ENCODE measurements at regions not wholly inside any gene's neighbourhood (a gene's known extent, or its start where the extent isn't known, plus 50 kb on each side); places are given as distances from the start of the nearest gene placed in this dataset.

DNA sequence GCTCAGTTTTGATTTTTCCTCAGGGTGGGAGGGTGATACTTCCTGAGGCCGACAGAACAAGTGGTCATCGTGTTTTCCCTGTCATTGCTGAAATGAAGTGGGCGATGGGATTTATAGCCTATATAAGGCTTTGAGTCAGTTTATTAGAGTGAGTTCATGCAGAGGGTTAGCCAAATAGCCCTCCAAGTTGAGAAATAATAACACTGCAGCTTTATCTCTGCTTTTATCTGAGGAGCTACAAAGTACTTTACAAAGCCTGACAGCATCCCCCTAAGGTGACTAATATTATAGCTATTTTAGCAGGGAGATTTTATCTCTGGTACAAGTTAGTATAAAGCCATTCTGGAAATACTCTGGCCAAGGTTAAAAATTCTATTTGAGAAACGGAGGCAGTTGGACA lies 389.6 kb downstream of the MFSD1 start:
- H3K27me3 Mint-ChIP-seq, result no peaks in the 10 kb centered on the region
- DNase-seq (ENCODE audit: low spot score in 2 of 2), result no peak

DNA sequence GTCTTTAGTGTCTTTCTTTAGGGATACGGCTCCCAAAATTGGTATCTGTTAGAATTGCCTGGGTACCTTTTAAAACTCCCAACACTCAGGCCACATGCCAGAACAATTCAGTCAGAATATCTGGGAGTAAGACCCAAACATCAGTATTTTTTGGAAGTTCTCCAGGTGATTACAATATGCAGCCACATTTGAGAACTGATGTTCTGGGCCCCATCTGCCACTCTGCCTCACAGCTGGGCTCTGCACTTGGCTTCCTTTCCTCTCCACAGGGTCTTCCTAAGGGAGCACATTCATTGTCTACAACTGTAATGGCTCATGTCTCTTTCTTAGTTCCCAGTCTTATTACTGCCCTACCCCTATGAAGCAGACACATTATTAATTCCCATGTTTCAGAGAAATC lies 394.5 kb downstream of the MFSD1 start:
- Mint-ChIP-seq H3K4me1 (no peaks in the 10 kb centered on the region), H3K27me3 (no peaks in the 10 kb centered on the region), H3K36me3 (ENCODE audit: insufficient read depth) (no peaks in the 10 kb centered on the region), H3K27ac (ENCODE audit: low read depth) (no peak overlapping the region), H3K9me3 (peaks cover 17% of the 10 kb centered on the region), H3K4me3 (no peak overlapping the region)
- DNase-seq (ENCODE audit: low spot score in 2 of 2) (no peak), ATAC-seq (replicated peaks; ENCODE audit: extremely low read depth, poor library complexity, severe bottlenecking) (no peak)

More for the DNA sequence above, 389.6 kb downstream of the MFSD1 start:
- Mint-ChIP-seq H3K27ac (ENCODE audit: low read depth) (no peak overlapping the region), H3K36me3 (ENCODE audit: insufficient read depth) (no peaks in the 10 kb centered on the region), H3K4me3 (no peak overlapping the region), H3K4me1 (no peaks in the 10 kb centered on the region), H3K9me3 (peaks cover 7% of the 10 kb centered on the region)
- ATAC-seq (replicated peaks; ENCODE audit: extremely low read depth, poor library complexity, severe bottlenecking), result no peak

DNA sequence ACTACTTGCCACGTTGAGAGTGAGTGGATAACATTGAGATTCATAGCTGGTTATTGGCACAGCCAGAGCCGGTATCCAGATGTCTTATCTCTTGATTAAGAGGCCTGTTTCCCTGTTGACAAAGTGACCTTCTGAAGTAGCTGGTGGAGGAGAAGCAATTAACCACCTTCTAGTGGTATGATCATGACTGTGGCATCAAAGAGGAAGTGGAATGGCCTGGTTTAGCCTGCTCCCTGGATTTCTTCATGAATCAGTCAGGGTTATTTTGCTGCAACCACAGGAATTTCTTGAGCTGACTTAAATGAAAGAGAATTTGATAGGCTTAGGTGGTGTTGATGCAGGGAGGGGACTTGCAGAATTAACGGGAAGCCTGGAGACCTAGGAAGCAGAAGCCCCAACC lies 398.3 kb downstream of the MFSD1 start:
- ATAC-seq (replicated peaks; ENCODE audit: extremely low read depth, poor library complexity, severe bottlenecking), result no peak
- peaks cover 20% of the 10 kb centered on the region for H3K9me3 Mint-ChIP-seq

DNA sequence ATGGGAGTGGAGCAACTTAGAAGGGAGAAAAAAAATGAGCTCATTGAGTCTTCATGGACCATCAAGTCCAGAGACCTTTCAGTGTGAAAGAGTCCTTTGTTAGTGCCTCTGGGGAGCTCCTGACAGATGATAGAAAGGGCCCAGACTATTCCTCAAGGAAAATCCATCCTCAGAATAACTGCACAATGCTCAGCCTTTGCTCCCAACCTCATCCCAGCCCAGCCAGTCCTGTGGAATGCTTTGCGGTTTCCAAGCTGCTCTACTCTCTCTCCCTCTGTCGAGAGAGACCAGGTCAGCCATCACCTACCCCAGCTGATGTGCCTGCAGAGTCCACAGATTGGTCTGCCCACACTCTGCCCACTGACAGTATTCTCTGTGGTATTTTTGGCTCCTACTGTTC lies 406.2 kb downstream of the MFSD1 start:
- Mint-ChIP-seq H3K36me3 (ENCODE audit: insufficient read depth) (no peaks in the 10 kb centered on the region), H3K4me1 (no peaks in the 10 kb centered on the region), H3K9me3 (peaks cover 12% of the 10 kb centered on the region), H3K27me3 (no peaks in the 10 kb centered on the region), H3K4me3 (no peak overlapping the region), H3K27ac (ENCODE audit: low read depth) (no peak overlapping the region)
- DNase-seq (ENCODE audit: low spot score in 2 of 2), result no peak
- no peak for ATAC-seq (replicated peaks; ENCODE audit: extremely low read depth, poor library complexity, severe bottlenecking)

More for the DNA sequence above, 398.3 kb downstream of the MFSD1 start:
- Mint-ChIP-seq H3K4me3 (no peak overlapping the region), H3K27ac (ENCODE audit: low read depth) (no peak overlapping the region), H3K36me3 (ENCODE audit: insufficient read depth) (no peaks in the 10 kb centered on the region), H3K27me3 (no peaks in the 10 kb centered on the region), H3K4me1 (no peaks in the 10 kb centered on the region)
- DNase-seq (ENCODE audit: low spot score in 2 of 2), result no peak

DNA sequence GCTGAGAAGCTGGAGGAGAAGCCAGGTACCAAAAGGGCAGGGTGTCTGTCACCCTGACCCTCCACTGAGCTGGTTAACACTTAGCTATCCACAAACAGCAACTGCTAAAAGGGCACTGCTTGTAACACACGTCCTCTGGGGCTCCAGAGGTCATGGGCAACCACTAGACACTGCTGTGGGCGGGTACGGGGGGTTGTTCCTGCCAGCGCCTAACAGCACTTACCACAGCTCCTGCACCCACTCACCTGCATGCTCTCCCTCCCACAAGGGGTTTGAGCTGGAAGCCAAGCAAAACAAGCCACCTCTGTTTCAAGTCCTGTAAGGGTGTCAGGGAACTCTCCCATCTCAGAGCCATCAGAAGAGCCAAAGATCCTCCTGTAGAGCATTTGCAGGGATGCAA lies 407.6 kb downstream of the MFSD1 start:
- Mint-ChIP-seq H3K4me3 (no peak overlapping the region), H3K4me1 (no peaks in the 10 kb centered on the region), H3K27me3 (no peaks in the 10 kb centered on the region), H3K27ac (ENCODE audit: low read depth) (no peak overlapping the region), H3K9me3 (peaks cover 7% of the 10 kb centered on the region), H3K36me3 (ENCODE audit: insufficient read depth) (no peaks in the 10 kb centered on the region)
- DNase-seq (ENCODE audit: low spot score in 2 of 2), result no peak
- no peak for ATAC-seq (replicated peaks; ENCODE audit: extremely low read depth, poor library complexity, severe bottlenecking)

DNA sequence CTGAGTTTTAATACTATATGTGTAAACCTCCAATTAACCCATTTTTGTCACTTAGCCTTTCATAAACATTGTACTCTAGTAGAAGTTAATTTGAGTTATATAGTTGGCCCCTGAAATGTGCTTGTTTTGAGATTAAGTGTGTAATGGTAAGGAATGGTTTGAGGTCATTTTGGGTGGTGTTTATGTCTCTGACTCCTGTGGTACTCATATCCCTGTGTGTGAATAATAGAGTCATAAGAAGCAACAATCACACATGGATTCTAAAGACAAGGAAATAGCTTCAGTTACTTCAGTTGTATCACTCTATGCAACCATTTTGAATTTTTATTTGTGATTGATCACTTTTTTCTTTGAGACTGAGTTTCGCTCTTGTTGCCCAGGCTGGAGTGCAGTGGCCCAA lies 408.5 kb downstream of the MFSD1 start:
- Mint-ChIP-seq H3K9me3 (peaks cover 7% of the 10 kb centered on the region), H3K4me3 (no peak overlapping the region), H3K27me3 (no peaks in the 10 kb centered on the region), H3K36me3 (ENCODE audit: insufficient read depth) (no peaks in the 10 kb centered on the region), H3K4me1 (no peaks in the 10 kb centered on the region), H3K27ac (ENCODE audit: low read depth) (no peak overlapping the region)
- DNase-seq (ENCODE audit: low spot score in 2 of 2) (no peak), ATAC-seq (replicated peaks; ENCODE audit: extremely low read depth, poor library complexity, severe bottlenecking) (no peak)

DNA sequence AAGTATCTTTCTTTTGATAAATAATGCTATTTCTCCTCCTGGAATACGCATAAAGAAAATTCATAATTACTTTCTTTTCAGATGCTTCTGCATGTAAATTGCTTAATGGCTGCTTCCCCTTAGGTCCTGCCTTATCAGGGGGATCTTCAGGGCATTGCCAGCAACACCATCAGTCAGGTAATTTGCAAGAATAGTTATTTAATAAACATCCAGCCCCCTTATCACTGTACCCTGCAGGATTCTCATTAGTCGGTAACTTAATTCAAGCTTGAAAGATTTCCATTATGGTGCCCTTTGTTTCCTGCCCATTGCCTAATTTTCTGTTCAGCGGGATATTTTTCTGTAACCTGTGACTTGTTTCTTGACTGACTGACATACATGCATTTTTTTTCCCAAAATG lies 414.5 kb downstream of the MFSD1 start:
- no peak overlapping the region for H3K27ac Mint-ChIP-seq (ENCODE audit: low read depth)

DNA sequence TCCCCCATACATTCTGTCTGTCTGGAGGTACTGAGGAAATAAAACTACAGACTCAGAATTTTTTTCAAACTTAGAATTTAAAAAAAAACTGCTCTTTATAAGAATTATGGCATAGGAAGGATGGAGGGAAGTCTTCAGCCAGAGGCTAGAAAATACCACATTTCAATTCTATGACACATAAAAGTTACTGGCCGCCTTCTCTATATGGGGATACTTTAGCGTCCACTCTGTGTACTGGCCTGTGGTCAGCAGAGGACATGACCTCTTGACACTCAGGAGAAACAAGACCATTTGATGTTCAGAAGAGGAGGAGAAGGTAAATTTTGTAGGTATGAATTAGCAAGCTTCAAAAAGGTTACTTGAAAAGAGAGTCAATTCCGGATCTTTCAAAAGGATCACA lies 417.4 kb downstream of the MFSD1 start:
- Mint-ChIP-seq H3K4me3 (no peak overlapping the region), H3K27me3 (no peaks in the 10 kb centered on the region), H3K4me1 (no peaks in the 10 kb centered on the region), H3K36me3 (ENCODE audit: insufficient read depth) (no peaks in the 10 kb centered on the region), H3K27ac (ENCODE audit: low read depth) (no peak overlapping the region), H3K9me3 (no peaks in the 10 kb centered on the region)
- no peak for ATAC-seq (replicated peaks; ENCODE audit: extremely low read depth, poor library complexity, severe bottlenecking)
- no peak for DNase-seq (ENCODE audit: low spot score in 2 of 2)

More for the DNA sequence above, 414.5 kb downstream of the MFSD1 start:
- DNase-seq (ENCODE audit: low spot score in 2 of 2), result no peak
- Mint-ChIP-seq H3K9me3 (no peaks in the 10 kb centered on the region), H3K4me1 (no peaks in the 10 kb centered on the region), H3K36me3 (ENCODE audit: insufficient read depth) (no peaks in the 10 kb centered on the region), H3K4me3 (no peak overlapping the region), H3K27me3 (no peaks in the 10 kb centered on the region)
- ATAC-seq (replicated peaks; ENCODE audit: extremely low read depth, poor library complexity, severe bottlenecking), result no peak

DNA sequence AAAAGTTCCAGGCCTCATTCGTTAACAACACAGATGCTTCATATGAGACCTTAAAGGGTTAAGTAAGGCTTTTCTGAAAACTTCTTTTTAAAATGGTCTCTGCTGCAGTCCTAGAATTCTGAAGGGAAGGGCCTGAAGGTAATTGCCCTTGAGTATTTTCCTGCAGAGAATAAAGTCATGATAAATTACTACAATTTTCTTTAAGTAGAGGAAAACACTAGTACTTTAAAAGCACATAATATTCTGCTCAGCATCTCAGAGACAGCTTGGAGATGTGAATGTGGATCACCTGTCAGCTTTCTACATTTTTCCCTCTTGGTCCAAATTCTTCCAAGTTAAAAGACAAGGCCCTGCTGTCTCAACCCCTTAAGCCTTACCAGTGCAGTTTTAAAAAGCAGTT lies 419.5 kb downstream of the MFSD1 start:
- no peak for ATAC-seq (replicated peaks; ENCODE audit: extremely low read depth, poor library complexity, severe bottlenecking)
- no peaks in the 10 kb centered on the region for H3K27me3 Mint-ChIP-seq
- DNase-seq (ENCODE audit: low spot score in 2 of 2), result no peak
- H3K27ac Mint-ChIP-seq (ENCODE audit: low read depth), result no peak overlapping the region
- no peaks in the 10 kb centered on the region for H3K4me1 Mint-ChIP-seq
- no peaks in the 10 kb centered on the region for H3K36me3 Mint-ChIP-seq (ENCODE audit: insufficient read depth)
- H3K9me3 Mint-ChIP-seq, result peaks cover under 1% of the 10 kb centered on the region
- H3K4me3 Mint-ChIP-seq, result no peak overlapping the region

DNA sequence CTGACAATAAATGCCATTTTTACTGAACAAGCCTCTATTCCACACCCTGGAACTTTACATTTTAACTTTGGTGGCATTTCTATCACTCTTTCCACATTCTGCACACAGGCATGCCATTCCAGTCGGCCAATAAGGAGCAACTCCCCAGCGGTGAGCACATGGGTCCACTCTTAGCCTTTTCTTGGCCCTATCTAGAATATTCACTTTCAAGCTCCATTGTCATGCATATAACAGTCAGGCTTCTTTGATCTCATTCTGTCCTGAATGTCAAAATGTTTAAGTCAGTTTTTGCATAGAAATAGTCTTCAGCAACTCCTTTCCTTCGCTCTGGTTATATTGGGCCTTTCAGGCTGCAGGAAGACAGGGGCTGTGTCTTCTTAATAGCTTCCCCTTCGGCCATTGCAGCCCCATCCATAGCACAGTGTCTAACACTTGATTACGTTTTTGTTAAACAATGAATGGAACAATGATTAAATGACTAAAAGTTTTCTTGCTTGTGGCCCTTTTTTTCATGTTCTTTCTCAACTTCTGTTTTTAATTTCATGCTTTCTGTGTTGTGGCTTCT lies 427.3 kb downstream of the MFSD1 start:
- ATAC-seq (replicated peaks; ENCODE audit: extremely low read depth, poor library complexity, severe bottlenecking) (no peak), DNase-seq (ENCODE audit: low spot score in 2 of 2) (no peak)
- H3K27me3 Mint-ChIP-seq, result no peaks in the 10 kb centered on the region
- H3K36me3 Mint-ChIP-seq (ENCODE audit: insufficient read depth), result no peaks in the 10 kb centered on the region
- H3K27ac Mint-ChIP-seq (ENCODE audit: low read depth), result no peak overlapping the region
- H3K4me1 Mint-ChIP-seq, result no peaks in the 10 kb centered on the region
- peaks cover 21% of the 10 kb centered on the region for H3K9me3 Mint-ChIP-seq
- H3K4me3 Mint-ChIP-seq, result no peak overlapping the region

DNA sequence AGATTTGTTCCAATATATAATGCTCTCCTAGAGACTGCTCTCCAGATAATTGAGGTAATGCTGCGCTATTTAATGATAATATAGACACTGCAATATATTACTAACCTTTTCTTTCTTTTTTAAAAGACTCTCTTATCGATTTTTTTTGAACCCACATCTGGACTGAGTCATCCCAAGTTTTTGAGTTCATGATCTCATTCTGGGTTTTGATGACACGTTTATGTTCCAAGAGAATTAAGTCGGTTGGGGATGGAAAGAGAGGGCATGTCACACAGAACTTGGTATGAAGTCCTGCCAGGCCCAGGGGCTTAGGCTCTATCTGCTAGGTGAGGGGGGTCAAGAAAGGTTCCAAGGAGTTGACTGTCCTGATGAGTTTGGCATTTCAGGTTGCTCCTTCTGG lies 431.1 kb downstream of the MFSD1 start:
- H3K9me3 Mint-ChIP-seq, result peaks cover 11% of the 10 kb centered on the region
- no peak for ATAC-seq (replicated peaks; ENCODE audit: extremely low read depth, poor library complexity, severe bottlenecking)

DNA sequence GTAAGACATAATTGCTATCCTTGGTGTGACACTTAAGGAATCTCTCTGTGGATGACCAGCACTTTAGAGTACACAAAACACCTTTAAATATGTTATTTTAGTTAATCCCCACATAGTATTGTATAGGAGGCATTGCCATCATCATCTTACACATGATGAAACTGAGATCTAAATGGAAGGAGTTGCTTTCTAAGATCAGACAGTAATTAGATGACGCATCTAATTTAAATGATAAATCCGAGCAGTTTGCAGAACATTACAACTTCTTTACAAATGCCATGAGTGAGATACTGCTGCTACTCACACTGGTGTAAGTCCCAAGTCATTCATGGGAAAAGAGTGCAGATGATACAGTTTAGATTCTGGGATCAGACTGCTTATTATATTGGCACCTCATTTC lies 431.9 kb downstream of the MFSD1 start:
- ATAC-seq (replicated peaks; ENCODE audit: extremely low read depth, poor library complexity, severe bottlenecking), result no peak
- peaks cover 11% of the 10 kb centered on the region for H3K9me3 Mint-ChIP-seq
- H3K4me3 Mint-ChIP-seq, result no peak overlapping the region
- no peaks in the 10 kb centered on the region for H3K27me3 Mint-ChIP-seq
- no peak for DNase-seq (ENCODE audit: low spot score in 2 of 2)
- H3K36me3 Mint-ChIP-seq (ENCODE audit: insufficient read depth), result no peaks in the 10 kb centered on the region
- H3K4me1 Mint-ChIP-seq, result no peaks in the 10 kb centered on the region
- H3K27ac Mint-ChIP-seq (ENCODE audit: low read depth), result no peak overlapping the region

More for the DNA sequence above, 431.1 kb downstream of the MFSD1 start:
- no peak overlapping the region for H3K4me3 Mint-ChIP-seq
- no peaks in the 10 kb centered on the region for H3K36me3 Mint-ChIP-seq (ENCODE audit: insufficient read depth)
- no peak for DNase-seq (ENCODE audit: low spot score in 2 of 2)
- H3K4me1 Mint-ChIP-seq, result no peaks in the 10 kb centered on the region
- H3K27ac Mint-ChIP-seq (ENCODE audit: low read depth), result no peak overlapping the region
- H3K27me3 Mint-ChIP-seq, result no peaks in the 10 kb centered on the region

DNA sequence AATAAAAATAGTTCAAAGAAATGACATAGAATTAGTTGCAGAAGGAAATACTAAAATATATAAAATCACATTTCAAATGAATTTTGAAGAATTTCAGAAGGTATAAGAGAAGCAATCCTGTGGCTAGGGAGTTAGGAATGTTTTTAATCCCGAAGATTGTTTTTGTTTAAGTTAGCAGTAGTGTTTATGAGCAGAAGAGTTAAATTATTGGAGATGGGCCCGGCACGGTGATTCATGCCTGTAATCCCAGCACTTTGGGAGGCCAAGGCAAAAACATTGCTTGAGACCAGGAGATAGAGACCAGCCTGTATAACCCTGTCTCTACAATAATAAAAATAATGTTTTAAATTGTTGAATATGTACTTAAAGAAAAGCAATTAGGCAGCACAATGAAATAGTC lies 432.5 kb downstream of the MFSD1 start:
- H3K4me3 Mint-ChIP-seq, result no peak overlapping the region
- H3K27ac Mint-ChIP-seq (ENCODE audit: low read depth), result no peak overlapping the region
- no peaks in the 10 kb centered on the region for H3K36me3 Mint-ChIP-seq (ENCODE audit: insufficient read depth)
- no peaks in the 10 kb centered on the region for H3K27me3 Mint-ChIP-seq
- H3K4me1 Mint-ChIP-seq, result no peaks in the 10 kb centered on the region
- ATAC-seq (replicated peaks; ENCODE audit: extremely low read depth, poor library complexity, severe bottlenecking) (no peak), DNase-seq (ENCODE audit: low spot score in 2 of 2) (no peak)
- peaks cover 11% of the 10 kb centered on the region for H3K9me3 Mint-ChIP-seq

DNA sequence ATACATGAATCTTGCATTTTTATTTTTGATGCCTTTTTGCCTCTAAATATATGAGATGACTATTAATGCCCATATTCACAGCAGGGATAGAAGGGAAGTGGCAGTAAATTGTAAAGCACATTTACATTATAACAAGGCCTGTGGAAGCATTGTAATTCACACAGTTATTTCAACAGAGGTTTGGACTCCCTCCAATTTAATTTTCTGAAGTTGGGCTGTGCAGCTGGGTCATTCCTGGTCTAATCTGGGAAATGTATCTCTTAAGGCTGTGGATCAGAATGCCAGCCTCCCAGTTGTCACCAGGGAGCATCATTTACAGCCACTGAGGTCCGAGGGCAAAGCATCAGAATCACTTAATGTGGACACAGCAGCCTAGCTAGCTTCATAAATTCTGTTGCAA lies 434.5 kb downstream of the MFSD1 start:
- Mint-ChIP-seq H3K27ac (ENCODE audit: low read depth) (no peak overlapping the region), H3K4me3 (no peak overlapping the region), H3K9me3 (peaks cover 5% of the 10 kb centered on the region), H3K36me3 (ENCODE audit: insufficient read depth) (no peaks in the 10 kb centered on the region), H3K27me3 (no peaks in the 10 kb centered on the region), H3K4me1 (no peaks in the 10 kb centered on the region)
- ATAC-seq (replicated peaks; ENCODE audit: extremely low read depth, poor library complexity, severe bottlenecking) (no peak), DNase-seq (ENCODE audit: low spot score in 2 of 2) (no peak)

Data from central memory CD8-positive, alpha-beta T cell (primary cell).